ENCODE measurements at regions not wholly inside any gene's neighbourhood (a gene's known extent, or its start where the extent isn't known, plus 50 kb on each side); places are given as distances from the start of the nearest gene placed in this dataset.

GRCh38 chr6:160933256-160933655, 58.3 kb upstream of the MAP3K4 start:
- TF ChIP-seq, protein P1, sequence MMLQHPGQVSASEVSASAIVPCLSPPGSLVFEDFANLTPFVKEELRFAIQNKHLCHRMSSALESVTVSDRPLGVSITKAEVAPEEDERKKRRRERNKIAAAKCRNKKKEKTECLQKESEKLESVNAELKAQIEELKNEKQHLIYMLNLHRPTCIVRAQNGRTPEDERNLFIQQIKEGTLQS (IDR thresholded peaks at IDR 0.05; ENCODE audit: borderline replicate concordance, extremely low read depth, low read depth, low read length), result no peak
- TF ChIP-seq SPI1 (IDR thresholded peaks at IDR 0.05; ENCODE audit: borderline replicate concordance, insufficient read depth, low read depth, low read length) (no peak), MEF2B (IDR thresholded peaks at IDR 0.05; ENCODE audit: partially characterized antibody, poor library complexity, severe bottlenecking) (no peak), YBX1 (IDR thresholded peaks at IDR 0.05) (no peak), SMAD5 (IDR thresholded peaks at IDR 0.05; ENCODE audit: low read depth) (no peak), NBN (IDR thresholded peaks at IDR 0.05) (no peak)
- in situ Hi-C loops (cut with MboI) (loop anchor here (5.0 kb wide), 1 partner anchor 439 kb away; no protein-coding TSS in a partner anchor), intact Hi-C loops (cut with micrococcal nuclease; ENCODE audit: unreplicated experiment) (loop anchor here (5.0 kb wide), 3 partner anchors 59 to 201 kb away; partner anchors contain the start of gene MAP3K4)
- ChIA-PET POLR2A (no interaction called here), RAD21 (ENCODE audit: unreplicated experiment) (interaction anchor here (9.3 kb wide), 1 partner anchor 438 kb away, joined by 162 read pairs; no protein-coding TSS in a partner anchor), SMC1A (ENCODE audit: uncharacterized antibody, unreplicated experiment) (interaction anchor here (1.1 to 11.9 kb wide), 4 partner anchors 9 to 437 kb away, joined by 4 to 209 read pairs (median 5); no protein-coding TSS in a partner anchor), CTCF (interaction anchor here (0.8 to 11.2 kb wide), 8 partner anchors 9 to 437 kb away, joined by 3 to 334 read pairs (median 4); no protein-coding TSS in a partner anchor)
- WGBS (ENCODE audit: insufficient coverage, insufficient replicate concordance, low lambda C conversion rate, missing lambda C conversion rate), result 29% methylated on average over 8 of the region's 8 CpGs
- Histone ChIP-seq H3K4me3 (no peak overlapping the region), H3K9ac (ENCODE audit: control insufficient read depth, insufficient read depth, low read length) (no peak overlapping the region), H3K4me2 (ENCODE audit: control insufficient read depth, insufficient read depth) (no peak overlapping the region), H2AFZ (ENCODE audit: control insufficient read depth, low read depth, low read length) (no peak overlapping the region), H3K36me3 (ENCODE audit: control insufficient read depth in 2 of 2, insufficient read depth in 2 of 2, low read length in 1 of 2) (no peaks in the 10 kb centered on the region), H3K9me3 (replicated peaks; ENCODE audit: control insufficient read depth, insufficient read depth, low read length) (no peaks in the 10 kb centered on the region), H3K27me3 (replicated peaks in 1 of 2; ENCODE audit: control insufficient read depth in 2 of 2, insufficient read depth in 2 of 2, low read length in 1 of 2) (no peaks in the 10 kb centered on the region), H3K4me1 (ENCODE audit: control insufficient read depth, insufficient read depth, low read length) (no peaks in the 10 kb centered on the region), H4K20me1 (ENCODE audit: control insufficient read depth, insufficient read depth) (no peaks in the 10 kb centered on the region), H3K27ac (ENCODE audit: control insufficient read depth, insufficient read depth) (no peak overlapping the region), H3K79me2 (ENCODE audit: control insufficient read depth, insufficient read depth, low read length) (no peaks in the 10 kb centered on the region)
- no peak for DNase-seq (ENCODE audit: low read depth, low spot score)
- 0 out of 3 replicates have a peak, but pooled peaks have one; percentile 18 for ATAC-seq
- no TSS peak for BruUV-seq (replicated peaks)
- no peak for FAIRE-seq

GRCh38 chr6:160934157-160934556, 57.4 kb upstream of the MAP3K4 start:
- DNase-seq (ENCODE audit: low read depth, low spot score) (no peak), ATAC-seq (no peak), FAIRE-seq (no peak)
- ChIA-PET SMC1A (ENCODE audit: uncharacterized antibody, unreplicated experiment) (interaction anchor here (1.1 to 11.9 kb wide), 6 partner anchors 10 to 437 kb away, joined by 3 to 209 read pairs (median 5); no protein-coding TSS in a partner anchor), RAD21 (ENCODE audit: unreplicated experiment) (interaction anchor here (9.3 kb wide), 1 partner anchor 437 kb away, joined by 162 read pairs; no protein-coding TSS in a partner anchor), POLR2A (no interaction called here), CTCF (interaction anchor here (0.6 to 11.2 kb wide), 8 partner anchors 9 to 1412 kb away, joined by 3 to 334 read pairs (median 4); no protein-coding TSS in a partner anchor)
- Histone ChIP-seq H3K27ac (ENCODE audit: control insufficient read depth, insufficient read depth) (no peak overlapping the region), H2AFZ (ENCODE audit: control insufficient read depth, low read depth, low read length) (no peak overlapping the region), H3K4me1 (ENCODE audit: control insufficient read depth, insufficient read depth, low read length) (no peaks in the 10 kb centered on the region), H3K27me3 (replicated peaks in 1 of 2; ENCODE audit: control insufficient read depth in 2 of 2, insufficient read depth in 2 of 2, low read length in 1 of 2) (no peaks in the 10 kb centered on the region), H4K20me1 (ENCODE audit: control insufficient read depth, insufficient read depth) (no peaks in the 10 kb centered on the region), H3K4me2 (ENCODE audit: control insufficient read depth, insufficient read depth) (no peak overlapping the region), H3K9me3 (replicated peaks; ENCODE audit: control insufficient read depth, insufficient read depth, low read length) (no peaks in the 10 kb centered on the region), H3K4me3 (no peak overlapping the region), H3K36me3 (ENCODE audit: control insufficient read depth in 2 of 2, insufficient read depth in 2 of 2, low read length in 1 of 2) (no peaks in the 10 kb centered on the region), H3K9ac (ENCODE audit: control insufficient read depth, insufficient read depth, low read length) (no peak overlapping the region), H3K79me2 (ENCODE audit: control insufficient read depth, insufficient read depth, low read length) (no peaks in the 10 kb centered on the region)
- in situ Hi-C loops (cut with MboI), result loop anchor here (5.0 kb wide), 1 partner anchor 438 kb away; no protein-coding TSS in a partner anchor
- intact Hi-C loops (cut with micrococcal nuclease; ENCODE audit: unreplicated experiment), result loop anchor here (5.0 kb wide), 3 partner anchors 58 to 202 kb away; partner anchors contain the start of gene MAP3K4
- WGBS (ENCODE audit: insufficient coverage, insufficient replicate concordance, low lambda C conversion rate, missing lambda C conversion rate), result 2% methylated on average over 3 of the region's 3 CpGs
- BruUV-seq (replicated peaks), result no TSS peak
- TF ChIP-seq YY1 (IDR thresholded peaks at IDR 0.05; ENCODE audit: low read depth, low read length), result no peak
- no peak for TF ChIP-seq FOXK2 (IDR thresholded peaks at IDR 0.05)
- TF ChIP-seq IRF5 (IDR thresholded peaks at IDR 0.05; ENCODE audit: borderline replicate concordance), result no peak
- TF ChIP-seq RFX5 (IDR thresholded peaks at IDR 0.05; ENCODE audit: low read depth, low read length), result no peak
- no peak for TF ChIP-seq BCL11A (IDR thresholded peaks at IDR 0.05; ENCODE audit: low read depth, low read length)
- TF ChIP-seq RUNX3 (IDR thresholded peaks at IDR 0.05; ENCODE audit: low read length), result no peak
- no peak for TF ChIP-seq RBBP5 (conservative IDR thresholded peaks at IDR 0.05)
- TF ChIP-seq RCOR1 (conservative IDR thresholded peaks at IDR 0.05; ENCODE audit: low read depth, low read length), result no peak

All from GM12878 (cell line).